ENCODE measurements at regions not wholly inside any gene's neighbourhood (a gene's known extent, or its start where the extent isn't known, plus 50 kb on each side); places are given as distances from the start of the nearest gene placed in this dataset.

DNA sequence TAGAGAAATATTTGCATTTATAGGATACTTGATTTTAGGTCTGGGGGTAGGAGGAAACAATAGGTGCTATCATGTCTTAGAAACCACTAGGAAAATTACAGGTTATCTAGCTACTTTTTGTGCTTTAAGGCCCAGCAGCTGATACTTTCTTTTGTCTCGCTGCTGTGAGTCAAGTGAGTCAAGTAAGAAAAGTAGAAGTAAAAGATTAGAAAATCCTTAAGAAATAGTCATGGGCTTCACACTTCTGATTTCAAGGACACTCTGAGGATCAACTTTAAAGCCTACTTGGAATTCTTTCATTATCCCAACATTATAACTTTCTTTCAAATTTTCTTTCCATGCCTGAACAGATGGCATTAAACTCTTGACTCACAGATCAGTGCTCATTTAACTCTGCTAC is 95.2 kb upstream of the RBMS3 start:
- TF ChIP-seq POLR2AphosphoS5 (IDR thresholded peaks at IDR 0.05) (no peak), EP300 (IDR thresholded peaks at IDR 0.05) (no peak), CTCF (IDR thresholded peaks at IDR 0.05) (no peak), POLR2A (IDR thresholded peaks at IDR 0.05) (no peak)
